Stomach (tissue), 4 donors: ENCODE measurements at regions not wholly inside any gene's neighbourhood (a gene's known extent, or its start where the extent isn't known, plus 50 kb on each side); places are given as distances from the start of the nearest gene placed in this dataset.
"Not testable (repeated sequence)": the region's sequence is repeated elsewhere in the genome, so short reads cannot be mapped to it uniquely, and the experiment has no call there.

Experiments
- EP300 ChIP-seq: sonication (generic); formaldehyde crosslinking; IDR thresholded peaks from one replicate; pipeline ENCODE4 v1.6.1; 2017; ENCODE audit warnings: antibody characterized with exemption
- POLR2A ChIP-seq, 4 donors: fragments of 450-650 bp; IDR thresholded peaks; one replicate each; pipeline ENCODE4 v1.6.1; 2016; ENCODE audit warnings: antibody characterized with exemption in 4 of 4, control low read depth in 2 of 4, mild to moderate bottlenecking in 1 of 4, moderate library complexity in 1 of 4
- POLR2AphosphoS5 ChIP-seq, 3 donors: sonication (generic); formaldehyde crosslinking; IDR thresholded peaks; one replicate each; pipeline ENCODE4 v1.6.1; 2016; ENCODE audit warnings: antibody characterized with exemption in 3 of 3
- TF ChIP-seq, protein P1 (sequence below), 7 experiments: fragments of 450-650 bp in 4 of 7; fragments of 200-600 bp in 3 of 7; sonication (generic) in 3 of 7; IDR thresholded peaks; one replicate each; pipeline ENCODE4 v1.5.1; 2016 to 2019; ENCODE audit warnings: antibody characterized with exemption in 7 of 7, control low read depth in 2 of 7, mild to moderate bottlenecking in 1 of 7

DNA sequence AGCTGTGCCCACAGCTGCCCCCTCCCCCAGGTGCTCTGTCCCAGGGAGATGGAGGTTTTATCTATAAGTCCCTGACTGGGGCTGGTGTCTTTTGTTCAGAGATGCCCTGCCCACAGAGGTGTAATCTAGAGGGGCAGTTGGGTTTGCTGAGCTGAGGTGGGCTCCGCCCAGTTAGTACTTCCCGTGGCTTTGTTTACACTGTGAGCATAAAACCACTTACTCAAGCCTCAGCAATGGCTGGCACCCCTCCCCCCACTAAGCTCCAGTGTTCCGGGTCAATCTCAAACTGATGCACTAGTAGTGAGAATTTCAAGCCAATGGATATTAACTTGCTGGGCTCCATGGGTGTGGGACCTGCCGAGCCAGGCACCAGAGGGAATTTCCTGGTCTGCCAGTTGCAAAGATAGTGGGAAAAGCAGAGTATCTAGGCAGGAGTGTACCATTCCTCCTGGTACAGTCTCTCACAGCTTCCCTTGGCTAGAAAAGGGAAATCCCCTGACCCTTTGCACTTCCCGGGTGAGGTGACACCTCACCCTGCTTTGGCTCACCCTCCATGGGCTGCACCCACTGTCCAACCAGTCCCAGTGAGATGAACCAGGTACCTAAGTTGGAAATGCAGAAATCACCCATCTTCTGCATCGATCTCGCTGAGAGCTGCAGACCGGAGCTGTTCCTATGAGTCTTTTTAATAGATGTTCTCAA lies 509.6 kb downstream of the TMEM38B start:
- TF ChIP-seq, protein P1, sequence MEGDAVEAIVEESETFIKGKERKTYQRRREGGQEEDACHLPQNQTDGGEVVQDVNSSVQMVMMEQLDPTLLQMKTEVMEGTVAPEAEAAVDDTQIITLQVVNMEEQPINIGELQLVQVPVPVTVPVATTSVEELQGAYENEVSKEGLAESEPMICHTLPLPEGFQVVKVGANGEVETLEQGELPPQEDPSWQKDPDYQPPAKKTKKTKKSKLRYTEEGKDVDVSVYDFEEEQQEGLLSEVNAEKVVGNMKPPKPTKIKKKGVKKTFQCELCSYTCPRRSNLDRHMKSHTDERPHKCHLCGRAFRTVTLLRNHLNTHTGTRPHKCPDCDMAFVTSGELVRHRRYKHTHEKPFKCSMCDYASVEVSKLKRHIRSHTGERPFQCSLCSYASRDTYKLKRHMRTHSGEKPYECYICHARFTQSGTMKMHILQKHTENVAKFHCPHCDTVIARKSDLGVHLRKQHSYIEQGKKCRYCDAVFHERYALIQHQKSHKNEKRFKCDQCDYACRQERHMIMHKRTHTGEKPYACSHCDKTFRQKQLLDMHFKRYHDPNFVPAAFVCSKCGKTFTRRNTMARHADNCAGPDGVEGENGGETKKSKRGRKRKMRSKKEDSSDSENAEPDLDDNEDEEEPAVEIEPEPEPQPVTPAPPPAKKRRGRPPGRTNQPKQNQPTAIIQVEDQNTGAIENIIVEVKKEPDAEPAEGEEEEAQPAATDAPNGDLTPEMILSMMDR (IDR thresholded peaks at IDR 0.05), result not testable (repeated sequence)
- TF ChIP-seq POLR2A (IDR thresholded peaks at IDR 0.05); POLR2AphosphoS5 (IDR thresholded peaks at IDR 0.05); EP300: not testable (repeated sequence)
